HG02852 (cell line): ENCODE measurements at regions not wholly inside any gene's neighbourhood (a gene's known extent, or its start where the extent isn't known, plus 50 kb on each side); places are given as distances from the start of the nearest gene placed in this dataset.
"Not testable (repeated sequence)": the region's sequence is repeated elsewhere in the genome, so short reads cannot be mapped to it uniquely, and the experiment has no call there.

Source experiments
- ATAC-seq: cut with Tn5 transposase; IDR thresholded peaks from one replicate; pipeline ENCODE4 v1.9.1; 2021; ENCODE audit warnings: mild to moderate bottlenecking, moderate library complexity; ENCODE audit not compliant: unreplicated experiment

DNA sequence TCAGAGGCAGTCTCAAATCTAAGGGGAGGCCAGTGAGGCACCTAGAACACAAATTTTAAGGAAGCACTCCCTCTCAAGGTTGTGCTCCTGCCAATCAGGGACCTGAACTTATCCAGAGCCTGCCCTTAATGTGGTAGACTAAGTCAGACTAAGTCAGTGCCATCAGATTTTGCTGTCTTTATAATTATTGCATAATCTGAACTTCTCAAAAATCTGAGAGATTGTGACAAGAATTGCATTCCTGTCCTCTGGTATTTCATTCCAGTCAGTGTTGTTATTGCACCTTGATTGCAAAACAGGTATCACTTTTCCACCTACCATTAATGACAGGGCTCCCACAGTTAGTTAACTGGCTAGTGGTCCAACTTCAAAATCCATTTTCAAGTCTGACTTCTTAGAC is 197.1 kb upstream of the HCN1 start:
- no peak for ATAC-seq

DNA sequence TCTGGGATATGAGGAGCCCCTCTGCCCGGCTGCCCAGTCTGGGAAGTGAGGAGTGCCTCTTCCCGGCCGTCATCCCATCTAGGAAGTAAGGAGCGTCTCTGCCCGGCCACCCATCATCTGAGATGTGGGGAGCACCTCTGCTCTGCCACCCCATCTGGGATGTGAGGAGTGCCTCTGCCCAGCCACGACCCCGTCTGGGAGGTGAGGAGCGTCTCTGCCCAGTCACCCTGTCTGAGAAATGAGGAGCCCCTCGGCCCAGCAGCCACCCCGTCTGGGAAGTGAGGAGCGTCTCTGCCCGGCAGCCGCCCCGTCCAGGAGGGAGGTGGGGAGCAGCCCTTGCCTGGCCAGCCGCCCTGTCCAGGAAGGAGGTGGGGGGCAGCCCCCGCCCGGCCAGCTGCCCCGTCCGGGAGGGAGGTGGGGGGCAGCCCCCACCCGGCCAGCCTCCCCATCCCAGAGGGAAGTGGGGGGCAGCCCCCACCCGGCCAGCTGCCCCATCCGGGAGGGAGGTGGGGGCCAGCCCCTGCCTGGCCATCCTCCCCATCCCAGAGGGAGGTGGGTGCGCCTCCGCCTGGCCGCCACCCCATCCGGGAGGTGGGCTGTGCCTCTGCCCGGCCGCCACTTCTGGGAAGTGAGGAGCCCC is 194.4 kb upstream of the HCN1 start:
- ATAC-seq: not testable (repeated sequence)

DNA sequence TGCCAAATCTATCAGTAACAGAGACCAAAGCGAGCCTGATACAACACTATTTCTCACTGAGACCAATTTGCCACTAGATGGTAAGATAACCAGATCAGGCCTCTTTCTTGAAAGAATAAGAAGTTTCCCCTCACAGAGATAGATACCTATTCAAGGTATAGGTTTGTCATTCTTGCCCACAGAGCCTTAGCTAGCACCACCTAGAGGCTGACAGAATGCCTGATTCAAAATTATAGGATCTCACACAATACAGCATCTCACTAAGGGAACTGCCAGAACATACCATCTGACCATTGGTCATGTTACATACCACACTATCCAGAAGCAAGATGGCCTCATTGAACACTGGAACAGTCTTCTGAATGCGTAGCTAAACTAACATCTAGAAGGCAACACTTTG is 166.6 kb upstream of the HCN1 start:
- no peak for ATAC-seq

DNA sequence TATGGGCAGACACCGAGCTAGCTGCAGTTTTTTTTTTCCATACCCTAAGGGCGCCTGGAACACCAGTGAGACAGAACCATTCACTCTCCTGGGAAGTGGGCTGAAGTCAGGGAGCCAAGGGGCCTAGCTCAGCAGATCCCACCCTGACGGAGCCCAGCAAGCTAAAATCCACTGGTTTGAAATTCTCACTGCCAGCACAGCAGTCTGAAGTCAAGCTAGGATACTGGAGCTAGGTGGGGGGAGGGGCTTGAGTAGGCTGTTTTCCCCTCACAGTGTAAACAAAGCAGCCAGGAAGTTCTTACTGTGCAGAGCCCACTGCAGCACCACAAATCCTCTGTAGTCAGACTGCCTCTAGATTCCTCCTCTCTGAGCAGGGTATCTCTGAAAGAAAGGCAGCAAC is 151.7 kb upstream of the HCN1 start:
- no peak for ATAC-seq

DNA sequence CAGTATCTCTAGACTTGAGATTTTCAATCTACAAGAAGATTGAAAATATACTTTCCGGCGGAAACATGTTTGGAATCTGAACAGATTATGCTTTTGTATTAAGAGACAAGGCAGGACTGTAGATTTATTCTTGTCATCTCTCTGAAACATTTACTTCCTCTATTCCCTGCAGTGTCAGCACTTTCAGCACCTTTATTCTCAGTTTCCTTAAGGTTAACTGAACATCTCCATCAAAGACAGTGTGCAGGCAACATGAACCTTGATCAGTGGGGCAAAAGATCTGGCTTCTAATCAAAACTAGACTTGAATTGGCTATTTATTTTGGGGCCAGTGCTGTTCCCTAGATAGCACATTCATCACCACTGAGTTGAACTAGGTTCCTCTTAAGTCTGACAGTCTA is 129.9 kb upstream of the HCN1 start:
- no peak for ATAC-seq

DNA sequence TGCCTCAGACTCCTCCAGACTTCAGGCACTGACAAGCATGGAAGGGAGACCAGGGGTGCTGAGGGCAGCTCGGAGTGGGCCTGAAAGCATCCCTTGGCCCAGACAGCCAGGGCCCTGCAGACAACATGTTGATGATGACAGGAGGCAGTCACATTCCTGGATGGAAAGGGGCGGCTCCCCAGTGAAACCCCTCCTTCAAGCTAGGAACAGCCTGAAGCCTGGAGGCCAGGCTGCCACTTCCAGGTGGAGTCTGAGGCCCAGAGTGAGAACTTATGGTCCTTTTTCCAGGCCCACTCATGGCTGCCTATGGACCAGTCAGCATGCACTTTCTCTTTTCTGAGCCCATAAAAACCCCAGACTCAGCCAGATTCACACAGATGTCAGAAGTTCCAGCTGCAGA is 104.2 kb upstream of the HCN1 start:
- no peak for ATAC-seq

DNA sequence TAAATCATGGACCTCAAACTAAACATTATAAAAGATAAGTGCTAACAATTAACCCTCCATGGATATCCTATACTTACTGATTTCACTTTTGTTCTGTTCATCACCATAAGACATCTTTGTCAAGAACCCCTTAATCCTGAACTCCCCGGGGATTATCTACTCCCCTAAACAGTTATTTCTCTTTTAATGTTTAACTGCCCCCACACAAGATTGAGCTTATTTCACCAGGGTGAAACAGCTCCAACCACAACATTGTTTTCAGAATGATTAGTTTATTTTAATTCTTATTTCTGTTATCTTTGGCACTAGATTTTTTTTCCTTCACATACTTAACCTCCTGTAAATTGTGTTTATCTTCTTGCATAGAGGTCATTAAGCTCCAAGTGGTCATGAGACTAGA is 103.2 kb upstream of the HCN1 start:
- no peak for ATAC-seq

DNA sequence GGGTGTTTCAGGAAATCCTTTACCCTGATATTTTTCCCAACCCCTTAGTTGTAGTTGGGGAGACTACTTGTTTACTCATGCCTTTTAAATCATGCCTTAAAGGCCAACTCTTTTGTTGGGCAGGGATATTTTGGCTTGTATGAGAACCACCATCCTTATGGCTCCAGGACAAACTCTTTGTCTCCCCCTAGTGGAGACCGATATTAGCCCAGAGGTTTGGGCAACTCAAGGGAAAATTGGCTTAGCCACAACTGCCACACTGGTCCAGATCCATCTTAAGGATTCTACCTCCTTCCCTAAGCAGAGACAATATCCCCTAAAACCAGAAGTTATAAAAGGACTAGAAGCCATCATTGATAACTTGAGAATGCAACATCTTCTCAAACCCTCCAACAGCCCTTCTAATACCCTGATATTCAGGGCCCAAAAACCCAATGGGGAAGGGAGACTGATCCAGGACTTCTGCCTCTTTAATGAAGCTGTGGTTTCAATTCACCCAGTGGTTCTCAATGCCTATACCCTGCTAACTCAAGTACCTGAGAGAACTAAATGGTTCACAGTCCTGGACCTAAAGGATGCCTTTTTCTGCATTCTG is 100.9 kb upstream of the HCN1 start:
- ATAC-seq: no peak

DNA sequence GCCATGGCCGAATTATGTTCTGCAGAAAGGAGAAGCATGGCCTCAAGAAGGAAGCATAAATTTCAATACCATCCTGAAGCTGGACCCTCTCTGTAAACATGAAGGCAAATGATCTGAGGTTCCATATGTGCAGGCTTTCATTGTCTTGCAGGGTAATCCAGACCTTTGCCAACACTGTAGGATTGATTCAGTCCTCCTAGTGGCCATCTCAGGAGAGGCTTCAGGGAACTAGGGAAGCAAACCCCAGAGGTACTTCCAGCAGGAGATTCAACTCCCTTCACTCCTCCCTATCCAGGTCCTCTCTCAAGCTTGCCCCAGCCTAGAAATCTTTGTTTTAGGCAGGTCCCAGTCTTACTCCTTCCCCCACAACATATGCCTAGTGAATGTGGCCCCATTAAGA is 99.3 kb upstream of the HCN1 start:
- ATAC-seq: no peak

DNA sequence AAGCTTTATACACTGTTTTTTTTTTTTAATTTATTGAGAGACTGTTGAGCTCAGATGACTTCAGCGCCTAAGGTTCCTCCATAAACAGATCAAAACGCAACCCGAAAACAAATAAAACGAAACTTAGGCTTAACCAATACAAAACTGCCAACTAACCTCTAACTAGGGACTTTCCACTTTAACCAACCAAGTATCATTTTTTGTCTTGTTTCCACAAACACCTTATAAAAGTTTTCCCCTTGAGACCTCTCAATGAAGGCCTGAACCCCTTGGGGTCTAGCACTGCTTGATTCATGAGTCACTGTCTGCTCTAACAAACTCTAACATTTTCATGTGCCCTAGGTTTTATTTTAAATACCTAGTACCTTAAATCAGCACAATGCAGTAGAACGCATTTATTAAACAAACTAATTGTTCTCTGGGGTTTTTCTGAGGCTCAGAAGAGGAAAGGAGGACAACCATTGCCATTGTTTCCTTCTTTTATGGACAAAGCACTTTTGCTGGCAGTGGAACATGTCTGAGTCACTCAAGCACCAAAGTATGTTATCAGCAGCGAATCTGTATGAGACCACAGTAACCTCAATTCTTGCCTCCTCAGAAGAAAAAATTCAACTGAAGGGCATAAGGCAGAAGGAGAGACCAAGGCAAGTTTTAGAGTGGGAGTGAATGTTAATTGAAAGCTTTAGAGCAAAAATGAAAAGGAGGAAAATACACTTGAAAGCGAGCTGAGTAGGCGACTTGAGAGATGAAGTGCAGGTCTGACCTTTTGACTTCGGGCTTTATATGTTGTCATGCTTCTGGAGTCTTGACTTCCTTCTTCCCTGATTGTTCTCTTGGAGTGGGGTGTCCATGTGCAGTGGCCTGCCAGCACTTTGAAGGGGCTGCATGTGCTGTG is 97.7 kb upstream of the HCN1 start:
- ATAC-seq: peak; percentile 82

DNA sequence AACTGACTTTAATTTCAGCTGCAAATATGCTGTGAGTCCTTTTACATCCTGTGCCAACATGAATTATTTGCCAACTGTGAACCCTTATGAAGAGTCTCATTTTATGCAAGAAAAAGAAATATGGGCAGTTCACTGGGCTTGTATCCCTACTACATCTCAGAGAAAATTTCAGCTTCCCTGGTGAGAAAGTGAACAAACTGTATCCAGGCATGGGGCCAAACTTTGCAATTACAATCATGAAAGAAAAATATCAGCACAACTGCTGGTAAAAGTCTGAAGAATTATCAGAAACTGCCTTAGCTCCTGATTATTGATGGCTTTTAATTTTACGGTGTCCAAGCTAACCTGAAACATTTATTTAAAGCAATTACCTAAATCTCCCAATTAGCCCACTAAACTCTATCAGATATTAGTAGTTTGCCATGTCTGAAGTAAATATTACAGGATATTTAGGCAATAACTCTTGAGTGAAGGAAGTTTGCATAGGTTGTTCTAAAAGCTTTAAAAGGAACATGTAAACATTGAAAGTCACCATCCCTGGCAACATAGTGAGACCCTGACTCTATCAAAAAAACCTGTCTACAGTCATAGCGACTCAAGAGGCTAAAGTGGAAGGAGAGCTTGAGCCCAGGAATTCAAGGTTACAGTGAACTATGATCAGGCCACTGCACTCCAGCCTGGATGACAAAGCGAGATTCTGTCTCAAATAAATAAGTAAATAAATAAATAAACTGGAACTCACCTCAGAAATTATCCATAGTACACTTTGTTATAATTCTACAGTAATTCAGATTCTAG is 83.9 kb upstream of the HCN1 start:
- ATAC-seq: no peak

DNA sequence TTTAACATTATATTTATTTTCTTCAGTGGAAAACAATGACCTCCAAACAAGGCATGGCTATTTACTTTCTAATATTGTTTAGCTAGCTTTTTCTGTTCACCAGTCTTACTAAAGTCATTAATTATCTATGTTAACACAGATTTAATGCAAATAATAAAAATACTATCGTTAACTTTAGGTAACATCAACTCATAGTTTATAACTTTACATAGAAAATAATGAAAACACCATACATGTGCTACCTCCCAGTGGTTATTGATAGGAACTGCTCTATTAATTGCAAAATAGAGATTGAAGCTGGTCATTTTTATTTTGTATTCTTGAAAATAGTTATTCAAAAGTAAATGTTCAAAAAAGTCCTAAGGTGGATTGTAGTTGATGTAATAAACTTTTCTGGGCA is 78.3 kb upstream of the HCN1 start:
- ATAC-seq: no peak

DNA sequence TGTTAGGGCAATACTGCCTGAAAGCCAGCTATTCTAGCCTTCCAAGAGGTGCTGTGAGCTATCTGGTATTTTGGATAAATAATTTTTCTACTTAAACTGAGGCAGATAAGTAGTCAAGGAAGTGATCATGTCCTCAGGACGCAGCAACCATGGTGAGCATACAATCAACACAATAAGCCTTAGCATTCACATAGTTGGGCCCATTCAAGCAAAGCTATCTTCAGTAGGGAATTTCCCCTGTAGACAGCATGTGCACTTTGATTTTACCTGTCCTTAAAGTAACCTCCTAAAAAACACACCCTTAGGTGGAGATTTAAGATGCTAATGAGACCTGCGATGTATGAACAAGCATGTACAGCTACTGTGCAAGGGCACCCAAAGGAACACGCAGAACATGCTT is 76.2 kb upstream of the HCN1 start:
- ATAC-seq: no peak

DNA sequence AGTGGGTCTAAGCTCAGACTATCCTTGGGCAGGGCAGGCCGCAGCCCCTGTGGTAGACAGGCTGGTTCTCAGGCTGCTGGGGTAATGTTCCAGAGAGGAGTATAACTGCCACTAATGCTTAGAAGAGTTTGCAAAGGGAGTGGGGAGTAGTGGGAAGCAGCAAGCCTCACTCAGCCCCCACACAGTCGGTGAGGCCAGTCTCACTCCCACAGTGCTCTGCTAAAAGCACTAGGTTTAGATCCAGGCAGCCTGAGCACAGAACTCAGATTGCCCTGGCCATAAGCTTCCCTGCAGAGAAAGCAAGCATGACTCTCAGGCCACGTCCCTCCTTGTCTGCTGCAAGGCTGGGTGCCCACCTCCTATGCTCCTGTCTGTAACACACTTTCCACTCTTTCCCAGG is 69.4 kb upstream of the HCN1 start:
- no peak for ATAC-seq

DNA sequence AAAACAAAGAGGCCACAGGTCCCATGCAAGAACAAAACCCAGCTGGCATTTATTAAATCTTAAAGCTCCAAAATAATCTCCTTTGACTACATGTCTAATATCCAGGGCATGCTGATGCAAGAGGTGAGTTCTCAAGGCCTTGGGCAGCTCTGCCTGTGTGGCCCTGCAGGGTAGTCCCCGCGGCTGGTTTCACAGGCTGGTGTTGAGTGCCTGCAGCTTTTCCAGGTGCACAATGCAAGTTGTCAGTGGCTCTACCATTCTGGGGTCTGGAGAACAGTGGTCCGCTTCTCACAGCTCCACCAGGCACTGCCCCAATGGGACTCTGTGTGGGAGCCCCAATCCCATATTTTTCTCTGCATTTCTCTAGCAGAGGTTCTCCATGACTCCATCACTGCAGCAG is 54.4 kb upstream of the HCN1 start:
- no peak for ATAC-seq

DNA sequence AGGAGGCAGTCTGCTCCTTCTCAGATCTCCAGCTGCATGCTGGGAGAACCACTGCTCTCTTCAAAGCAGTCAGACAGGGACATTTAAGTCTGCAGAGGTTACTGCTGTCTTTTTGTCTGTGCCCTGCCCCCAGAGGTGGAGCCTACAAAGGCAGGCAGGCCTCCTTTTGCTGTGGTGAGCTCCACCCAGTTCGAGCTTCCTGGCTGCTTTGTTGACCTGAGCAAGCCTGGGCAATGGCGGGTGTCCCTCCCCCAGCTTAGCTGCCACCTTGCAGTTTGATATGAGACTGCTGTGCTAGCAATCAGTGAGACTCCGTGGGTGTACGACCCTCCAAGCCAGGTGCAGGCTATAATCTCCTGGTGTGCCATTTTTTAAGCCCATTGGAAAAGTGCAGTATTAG is 52.3 kb upstream of the HCN1 start:
- not testable (repeated sequence) for ATAC-seq
